Activated T-helper 2 cell treated with anti-CD3 and anti-CD28 coated beads, Interferon-gamma antibody, Interleukin-2, Interleukin-4, amounts not matched to agents 10 μg/mL and 5 μg/mL and 100 μg/mL, durations not matched to agents 14 hours and 24 hours and 36 hours (primary cell): ENCODE measurements at regions not wholly inside any gene's neighbourhood (a gene's known extent, or its start where the extent isn't known, plus 50 kb on each side); places are given as distances from the start of the nearest gene placed in this dataset.

Experiments used
- DNase-seq: peaks from one replicate; pipeline ENCODE4 v3.0.0; 2021; ENCODE audit warnings: low spot score
- H3K27ac Mint-ChIP-seq: one replicate; pipeline ENCODE4 v1.8.0; 2021; ENCODE audit warnings: mixed read lengths
- H3K27me3 Mint-ChIP-seq: one replicate; pipeline ENCODE4 v1.8.0; 2021; ENCODE audit warnings: low read depth, mixed read lengths
- H3K36me3 Mint-ChIP-seq: one replicate; pipeline ENCODE4 v1.8.0; 2021; ENCODE audit warnings: low read depth, mixed read lengths
- H3K4me1 Mint-ChIP-seq: one replicate; pipeline ENCODE4 v1.8.0; 2021; ENCODE audit warnings: low read depth, mixed read lengths
- H3K4me3 Mint-ChIP-seq: one replicate; pipeline ENCODE4 v1.8.0; 2021; ENCODE audit warnings: low read depth, mild to moderate bottlenecking, moderate library complexity, mixed read lengths
- H3K9me3 Mint-ChIP-seq: one replicate; pipeline ENCODE4 v1.8.0; 2021; ENCODE audit warnings: mixed read lengths
- intact Hi-C: fragments of 100-400 bp; cut with micrococcal nuclease; formaldehyde crosslinking; loops from one replicate; pipeline ENCODE4 v1.15.1; 2023

DNA sequence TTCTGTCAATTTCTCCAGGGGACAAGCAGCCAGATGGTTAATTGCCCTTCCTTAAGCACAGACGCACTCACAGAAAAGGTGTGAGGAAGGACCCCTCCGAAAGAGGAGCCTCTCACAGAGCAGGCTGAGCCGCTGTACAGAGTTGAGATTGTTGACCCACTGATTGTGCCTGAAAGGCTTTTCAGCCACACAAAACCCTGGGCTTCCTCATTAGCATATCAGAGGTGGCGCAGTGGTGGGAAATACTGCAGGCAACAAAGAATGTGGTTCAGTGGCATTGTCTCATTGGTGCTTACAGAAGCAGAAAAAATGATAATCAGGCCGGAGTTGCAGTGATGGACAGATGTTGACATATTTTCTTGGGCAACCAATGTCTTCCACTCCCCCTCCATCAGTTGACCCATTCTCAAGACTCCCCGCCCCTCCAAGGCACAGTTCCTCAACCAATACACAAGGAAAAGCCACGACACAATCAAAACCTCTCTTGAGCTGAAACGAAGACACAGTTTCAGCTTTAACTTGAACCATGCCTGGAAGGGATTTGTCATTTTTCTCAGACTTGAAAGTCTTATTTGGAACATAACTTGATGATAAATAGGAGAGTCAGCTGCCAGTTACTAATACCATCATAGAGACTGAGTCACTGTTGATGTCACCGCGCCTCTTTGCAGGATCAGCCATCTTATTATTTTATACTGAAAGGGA is 53.1 kb downstream of the ATXN3L start:
- H3K4me1 Mint-ChIP-seq, result no peaks in the 10 kb centered on the region
- intact Hi-C loops, result no loop called here
- H3K4me3 Mint-ChIP-seq, result no peak overlapping the region
- no peaks in the 10 kb centered on the region for H3K27me3 Mint-ChIP-seq
- no peak overlapping the region for H3K27ac Mint-ChIP-seq
- no peak for DNase-seq
- H3K9me3 Mint-ChIP-seq, result no peaks in the 10 kb centered on the region
- H3K36me3 Mint-ChIP-seq, result no peaks in the 10 kb centered on the region

GRCh38 chrX:13265549-13266132 is 54.2 kb downstream of the ATXN3L start:
- no peak overlapping the region for H3K4me3 Mint-ChIP-seq
- no peaks in the 10 kb centered on the region for H3K4me1 Mint-ChIP-seq
- H3K27ac Mint-ChIP-seq, result no peak overlapping the region
- no peaks in the 10 kb centered on the region for H3K9me3 Mint-ChIP-seq
- no peaks in the 10 kb centered on the region for H3K36me3 Mint-ChIP-seq
- intact Hi-C loops, result no loop called here
- H3K27me3 Mint-ChIP-seq, result no peaks in the 10 kb centered on the region
- DNase-seq, result no peak

DNA sequence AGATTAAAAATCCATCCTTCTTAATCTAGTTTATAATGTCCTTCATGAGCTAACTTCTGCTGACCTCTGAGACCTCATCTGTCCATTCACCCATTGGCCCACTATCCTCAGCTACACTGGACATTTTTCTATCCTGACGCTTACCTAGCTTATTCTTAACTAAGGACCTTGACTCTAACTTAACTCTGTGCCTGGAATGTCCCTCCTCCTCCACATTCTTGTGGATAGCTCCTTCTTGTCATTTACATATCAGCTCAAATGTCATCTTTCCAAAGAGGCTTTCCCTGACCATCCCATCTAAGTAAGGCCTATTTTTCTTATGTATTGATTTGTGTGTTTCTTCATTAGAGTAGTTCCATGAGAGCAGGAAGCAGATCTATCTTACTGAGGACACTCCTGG is 54.7 kb downstream of the ATXN3L start:
- Mint-ChIP-seq H3K27ac (no peak overlapping the region), H3K36me3 (no peaks in the 10 kb centered on the region), H3K4me3 (no peak overlapping the region), H3K9me3 (no peaks in the 10 kb centered on the region), H3K4me1 (no peaks in the 10 kb centered on the region), H3K27me3 (no peaks in the 10 kb centered on the region)
- no peak for DNase-seq
- intact Hi-C loops, result no loop called here

DNA sequence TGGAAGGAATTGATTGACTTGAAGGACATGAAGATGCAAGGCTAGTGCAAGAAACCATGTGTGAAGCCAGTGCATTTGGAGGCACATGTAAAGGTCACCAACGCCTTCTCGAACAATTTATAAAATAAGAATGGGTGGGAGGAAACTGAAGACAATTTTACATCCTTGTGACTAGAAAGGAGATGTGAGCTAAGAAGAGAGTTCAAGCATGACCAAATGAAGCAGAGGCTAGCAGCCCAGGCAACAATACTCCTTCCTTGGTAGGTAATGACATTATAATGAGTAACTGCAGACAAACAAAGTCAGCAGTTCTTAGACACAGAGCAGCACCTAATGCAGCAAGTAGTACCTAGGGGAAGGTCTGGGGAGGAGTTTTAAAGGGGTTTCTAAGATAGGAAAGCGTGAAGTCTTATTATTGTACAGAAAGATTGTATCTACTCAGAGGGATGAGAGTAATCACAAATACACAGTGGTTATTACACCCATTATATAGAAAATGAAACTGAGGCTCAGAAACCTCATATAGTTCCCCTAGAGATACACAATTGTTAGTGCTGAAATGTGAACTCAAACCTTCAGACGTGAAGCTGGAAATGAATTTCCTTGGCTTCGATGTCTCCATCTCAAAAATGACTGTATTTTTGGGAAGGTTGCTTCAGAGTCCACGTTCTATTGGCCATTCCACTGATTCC is 56.1 kb downstream of the ATXN3L start:
- intact Hi-C loops, result loop anchor here (5.0 kb wide), 1 partner anchor 109 kb away; no protein-coding TSS in a partner anchor
- Mint-ChIP-seq H3K4me1 (no peaks in the 10 kb centered on the region), H3K27me3 (no peaks in the 10 kb centered on the region), H3K9me3 (no peaks in the 10 kb centered on the region), H3K36me3 (no peaks in the 10 kb centered on the region), H3K27ac (no peak overlapping the region), H3K4me3 (no peak overlapping the region)
- no peak for DNase-seq

GRCh38 chrX:13261348-13261747 is 58.5 kb downstream of the ATXN3L start:
- intact Hi-C loops, result loop anchor here (5.0 kb wide), 1 partner anchor 111 kb away; no protein-coding TSS in a partner anchor
- H3K27me3 Mint-ChIP-seq, result no peaks in the 10 kb centered on the region
- no peak overlapping the region for H3K4me3 Mint-ChIP-seq
- no peaks in the 10 kb centered on the region for H3K36me3 Mint-ChIP-seq
- no peak overlapping the region for H3K27ac Mint-ChIP-seq
- no peaks in the 10 kb centered on the region for H3K9me3 Mint-ChIP-seq
- DNase-seq, result no peak
- peaks cover 11% of the 10 kb centered on the region for H3K4me1 Mint-ChIP-seq

- intact Hi-C loops, result loop anchor here (5.0 kb wide), 1 partner anchor 112 kb away; no protein-coding TSS in a partner anchor
- H3K27ac Mint-ChIP-seq, result no peak overlapping the region
- DNase-seq, result no peak
- H3K36me3 Mint-ChIP-seq, result peaks cover 5% of the 10 kb centered on the region
- peaks cover 16% of the 10 kb centered on the region for H3K4me1 Mint-ChIP-seq
- no peaks in the 10 kb centered on the region for H3K27me3 Mint-ChIP-seq
- no peak overlapping the region for H3K4me3 Mint-ChIP-seq
- peaks cover 4% of the 10 kb centered on the region for H3K9me3 Mint-ChIP-seq
Measured at GRCh38 chrX:13260598-13260997, 59.3 kb downstream of the ATXN3L start.

- no peak overlapping the region for H3K27ac Mint-ChIP-seq
- H3K27me3 Mint-ChIP-seq, result no peaks in the 10 kb centered on the region
- H3K36me3 Mint-ChIP-seq, result peaks cover 5% of the 10 kb centered on the region
- peaks cover 32% of the 10 kb centered on the region for H3K4me1 Mint-ChIP-seq
- H3K9me3 Mint-ChIP-seq, result peaks cover 4% of the 10 kb centered on the region
- intact Hi-C loops, result loop anchor here (5.0 to 10.0 kb wide), 3 partner anchors 84 to 226 kb away; no protein-coding TSS in a partner anchor
- DNase-seq, result no peak
- H3K4me3 Mint-ChIP-seq, result no peak overlapping the region
Measured at GRCh38 chrX:13258725-13259124, 61.1 kb downstream of the ATXN3L start.

GRCh38 chrX:13258052-13258444 is 61.8 kb downstream of the ATXN3L start:
- H3K9me3 Mint-ChIP-seq, result peaks cover 8% of the 10 kb centered on the region
- H3K4me3 Mint-ChIP-seq, result no peak overlapping the region
- intact Hi-C loops, result loop anchor here (5.0 to 10.0 kb wide), 3 partner anchors 83 to 227 kb away; no protein-coding TSS in a partner anchor
- H3K36me3 Mint-ChIP-seq, result peaks cover 8% of the 10 kb centered on the region
- no peaks in the 10 kb centered on the region for H3K27me3 Mint-ChIP-seq
- no peak overlapping the region for H3K27ac Mint-ChIP-seq
- H3K4me1 Mint-ChIP-seq, result peaks cover 35% of the 10 kb centered on the region
- DNase-seq, result no peak

GRCh38 chrX:13257223-13258051 is 62.4 kb downstream of the ATXN3L start:
- H3K9me3 Mint-ChIP-seq, result peaks cover 8% of the 10 kb centered on the region
- no peaks in the 10 kb centered on the region for H3K27me3 Mint-ChIP-seq
- H3K36me3 Mint-ChIP-seq, result peaks cover 10% of the 10 kb centered on the region
- intact Hi-C loops, result loop anchor here (5.0 to 10.0 kb wide), 3 partner anchors 83 to 227 kb away; no protein-coding TSS in a partner anchor
- no peak for DNase-seq
- no peak overlapping the region for H3K27ac Mint-ChIP-seq
- peaks cover 35% of the 10 kb centered on the region for H3K4me1 Mint-ChIP-seq
- H3K4me3 Mint-ChIP-seq, result no peak overlapping the region

- Mint-ChIP-seq H3K27me3 (no peaks in the 10 kb centered on the region), H3K27ac (no peak overlapping the region), H3K4me1 (peaks cover 37% of the 10 kb centered on the region), H3K36me3 (peaks cover 10% of the 10 kb centered on the region), H3K9me3 (peaks cover 8% of the 10 kb centered on the region), H3K4me3 (no peak overlapping the region)
- DNase-seq, result no peak
- intact Hi-C loops, result loop anchor here (5.0 to 10.0 kb wide), 3 partner anchors 82 to 228 kb away; no protein-coding TSS in a partner anchor
Measured at GRCh38 chrX:13256603-13257002, 63.2 kb downstream of the ATXN3L start.

DNA sequence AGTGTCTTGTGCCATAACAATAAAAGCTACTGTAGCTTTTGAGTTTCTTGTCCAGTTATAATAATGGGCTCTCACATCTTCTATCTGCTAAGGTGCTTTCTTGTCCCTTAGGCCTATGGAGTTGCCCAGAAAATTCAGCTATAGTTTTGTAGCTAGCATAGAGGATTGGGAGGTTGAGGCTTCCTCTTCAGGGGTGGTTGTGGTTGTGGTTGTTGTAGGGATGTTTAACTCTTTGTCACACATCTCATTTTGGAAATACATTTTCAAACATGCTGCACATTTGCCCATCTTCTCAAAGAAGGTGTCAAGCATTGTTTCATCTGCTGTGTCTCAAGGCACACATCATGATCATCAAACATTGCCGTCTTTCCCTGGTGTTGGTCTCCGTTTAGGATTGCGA is 65.0 kb downstream of the ATXN3L start:
- Mint-ChIP-seq H3K4me1 (peaks cover 43% of the 10 kb centered on the region), H3K4me3 (no peak overlapping the region), H3K27me3 (no peaks in the 10 kb centered on the region), H3K36me3 (peaks cover 10% of the 10 kb centered on the region), H3K27ac (no peak overlapping the region), H3K9me3 (peaks cover 8% of the 10 kb centered on the region)
- intact Hi-C loops, result loop anchor here (5.0 to 10.0 kb wide), 3 partner anchors 80 to 230 kb away; no protein-coding TSS in a partner anchor
- no peak for DNase-seq

- peaks cover 48% of the 10 kb centered on the region for H3K4me1 Mint-ChIP-seq
- H3K4me3 Mint-ChIP-seq, result no peak overlapping the region
- DNase-seq, result no peak
- intact Hi-C loops, result loop anchor here (10.0 kb wide), 2 partner anchors 79 to 231 kb away; no protein-coding TSS in a partner anchor
- H3K27ac Mint-ChIP-seq, result no peak overlapping the region
- peaks cover 8% of the 10 kb centered on the region for H3K9me3 Mint-ChIP-seq
- peaks cover 10% of the 10 kb centered on the region for H3K36me3 Mint-ChIP-seq
- no peaks in the 10 kb centered on the region for H3K27me3 Mint-ChIP-seq
Measured at GRCh38 chrX:13254076-13254785, 65.6 kb downstream of the ATXN3L start.
